Fibroblast of skin of back (primary cell): ENCODE measurements at regions not wholly inside any gene's neighbourhood (a gene's known extent, or its start where the extent isn't known, plus 50 kb on each side); places are given as distances from the start of the nearest gene placed in this dataset.
"Not testable (repeated sequence)": the region's sequence is repeated elsewhere in the genome, so short reads cannot be mapped to it uniquely, and the experiment has no call there.

Source experiments
- DNase-seq: peaks from one replicate; pipeline ENCODE4 v3.0.0-alpha.2; 2013

DNA sequence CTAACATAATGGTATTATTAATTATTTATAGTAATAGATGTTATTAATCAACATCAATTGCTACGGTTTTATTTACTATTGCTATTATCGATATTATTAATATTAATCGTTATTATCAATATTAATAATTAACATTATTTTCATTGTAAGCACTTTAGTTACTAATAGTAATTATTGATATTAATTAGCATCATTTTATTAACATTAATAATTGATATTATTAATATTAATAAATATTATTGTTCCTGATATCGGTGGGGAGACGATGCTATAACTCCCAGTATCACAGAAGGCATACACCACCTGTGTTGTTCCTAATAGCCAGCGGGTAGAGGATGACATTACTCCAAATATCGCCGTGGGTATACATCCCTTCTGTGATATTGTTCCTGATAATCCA is 335.5 kb downstream of the MEX3B start:
- no peak for DNase-seq

DNA sequence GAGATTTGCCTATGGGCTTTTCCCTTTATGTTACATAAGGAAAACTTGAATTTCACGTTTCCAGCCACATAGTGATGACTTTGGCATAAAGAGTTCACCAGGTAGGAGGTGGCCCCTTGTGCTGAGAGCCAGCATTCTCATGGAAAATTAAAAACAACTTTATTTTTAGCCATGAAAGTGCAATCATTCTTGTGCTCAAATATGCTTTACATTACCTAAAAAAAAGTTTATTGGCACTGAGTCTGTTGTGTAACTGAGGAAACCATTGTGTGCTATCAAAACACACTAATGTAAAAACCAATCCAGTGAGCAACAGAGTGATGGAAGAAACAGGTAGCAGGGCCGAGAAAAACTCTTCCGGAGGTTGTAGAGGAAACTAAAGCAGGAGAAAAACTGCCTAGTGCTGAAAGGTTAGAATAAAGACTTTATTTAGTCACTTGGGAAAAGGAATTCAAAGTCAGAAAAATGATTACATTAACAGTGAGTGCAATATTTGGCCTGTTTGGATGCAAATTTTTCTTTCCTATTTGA is 332.9 kb upstream of the TMC3 start:
- DNase-seq, result not testable (repeated sequence)

- DNase-seq, result not testable (repeated sequence)
Measured at GRCh38 chr15:81705727-81706126, 331.7 kb upstream of the TMC3 start.

- DNase-seq, result no peak
Measured at GRCh38 chr15:81686021-81686420, 312.0 kb upstream of the TMC3 start.

GRCh38 chr15:81685237-81685636 is 311.2 kb upstream of the TMC3 start:
- DNase-seq, result no peak

DNA sequence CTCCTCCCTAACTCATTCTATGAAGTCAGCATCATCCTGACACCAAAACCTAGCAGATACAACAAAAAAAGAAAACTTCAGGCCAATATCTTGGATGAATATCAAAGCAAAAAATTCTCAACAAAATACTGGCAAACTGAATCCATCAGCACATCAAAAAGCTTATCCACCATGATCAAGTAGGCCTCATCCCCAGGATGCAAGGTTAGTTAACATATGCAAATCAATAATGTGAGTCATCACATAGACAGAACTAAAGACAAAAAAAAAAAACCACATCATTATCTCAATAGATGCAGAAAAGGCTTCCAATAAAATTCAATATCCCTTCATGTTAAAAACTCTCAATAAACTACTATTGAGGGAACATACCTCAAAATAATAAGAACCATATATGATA is 306.8 kb upstream of the TMC3 start:
- DNase-seq, result no peak

GRCh38 chr15:81666839-81667238 is 292.8 kb upstream of the TMC3 start:
- peak; percentile 6 for DNase-seq

DNA sequence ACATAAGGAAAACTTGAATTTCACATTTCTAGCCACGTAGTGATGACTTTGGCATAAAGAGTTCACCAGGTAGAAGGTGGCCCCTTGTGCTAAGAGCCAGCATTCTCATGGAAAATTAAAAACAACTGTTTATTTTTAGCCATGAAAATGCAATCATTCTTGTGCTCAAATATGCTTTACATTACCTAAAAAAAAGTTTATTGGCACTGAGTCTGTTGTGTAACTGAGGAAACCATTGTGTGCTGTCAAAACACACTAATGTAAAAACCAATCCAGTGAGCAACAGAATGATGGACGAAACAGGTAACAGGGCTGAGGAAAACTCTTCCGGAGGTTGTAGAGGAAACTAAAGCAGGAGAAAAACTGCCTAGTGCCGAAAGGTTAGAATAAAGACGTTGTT is 287.0 kb upstream of the TMC3 start:
- no peak for DNase-seq

DNA sequence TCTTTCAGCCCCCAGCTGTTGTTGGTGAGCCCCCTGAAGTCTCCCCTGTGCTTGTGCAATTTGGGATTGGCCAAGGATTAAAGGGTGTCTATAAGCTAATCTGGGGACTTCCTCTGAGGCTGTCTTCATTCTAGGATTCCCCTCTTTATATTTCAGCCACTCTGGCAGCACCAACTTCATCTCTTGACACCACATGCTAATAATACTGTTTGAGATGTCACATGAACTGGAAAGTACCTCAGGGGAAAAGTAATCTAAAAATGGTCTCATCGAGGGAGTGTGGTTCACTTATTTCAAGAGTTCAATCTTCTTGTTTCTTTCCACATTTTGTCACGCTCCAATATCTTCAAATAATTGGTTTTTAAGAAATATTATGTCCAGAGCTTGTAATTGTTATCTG is 279.2 kb upstream of the TMC3 start:
- no peak for DNase-seq

- DNase-seq, result no peak
Measured at GRCh38 chr15:81645470-81645869, 271.5 kb upstream of the TMC3 start.

DNA sequence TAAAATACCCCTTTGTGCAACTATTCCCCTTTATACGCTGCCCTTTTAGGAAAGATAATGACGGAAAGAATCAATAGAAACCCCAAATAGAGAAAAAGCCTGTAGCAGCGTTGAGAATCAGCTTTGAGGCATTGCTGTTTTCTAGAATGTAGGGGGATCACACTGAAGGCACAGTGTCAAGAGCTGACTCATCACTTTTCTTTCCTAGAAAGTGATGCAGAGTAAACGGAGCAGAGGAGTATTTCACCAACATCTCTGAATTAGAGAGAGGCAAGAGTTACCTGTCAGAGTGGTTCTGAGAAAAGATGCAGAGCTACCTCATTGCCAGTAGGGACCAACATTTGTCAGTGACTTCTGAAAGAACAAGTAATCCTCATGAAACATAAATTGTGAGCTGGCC is 269.8 kb upstream of the TMC3 start:
- DNase-seq, result no peak

DNA sequence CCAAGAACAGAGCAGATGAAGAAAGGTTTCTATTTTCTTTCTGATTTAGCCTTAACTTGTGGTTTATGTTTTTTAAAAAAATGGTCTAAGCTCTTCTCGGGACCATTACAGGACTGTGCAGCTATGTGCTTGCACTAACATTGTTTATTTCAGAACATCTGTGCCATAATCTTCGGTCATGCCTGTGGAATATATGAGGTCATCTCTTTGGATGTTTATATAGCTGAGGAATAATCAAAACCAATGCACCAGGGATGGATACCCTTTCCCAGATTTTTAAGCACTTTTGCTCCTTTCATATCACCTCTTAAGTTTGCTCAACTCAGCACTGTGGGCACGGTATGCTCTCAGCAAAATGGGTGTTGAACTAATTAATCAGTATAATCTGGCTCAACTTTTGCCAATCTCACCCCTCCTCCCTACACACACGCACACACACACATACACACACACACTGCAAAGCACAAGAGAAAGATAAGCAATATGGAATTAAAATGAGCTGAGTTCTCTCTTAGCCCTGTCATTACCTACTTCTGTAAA is 268.5 kb upstream of the TMC3 start:
- peak; percentile 87 for DNase-seq

DNA sequence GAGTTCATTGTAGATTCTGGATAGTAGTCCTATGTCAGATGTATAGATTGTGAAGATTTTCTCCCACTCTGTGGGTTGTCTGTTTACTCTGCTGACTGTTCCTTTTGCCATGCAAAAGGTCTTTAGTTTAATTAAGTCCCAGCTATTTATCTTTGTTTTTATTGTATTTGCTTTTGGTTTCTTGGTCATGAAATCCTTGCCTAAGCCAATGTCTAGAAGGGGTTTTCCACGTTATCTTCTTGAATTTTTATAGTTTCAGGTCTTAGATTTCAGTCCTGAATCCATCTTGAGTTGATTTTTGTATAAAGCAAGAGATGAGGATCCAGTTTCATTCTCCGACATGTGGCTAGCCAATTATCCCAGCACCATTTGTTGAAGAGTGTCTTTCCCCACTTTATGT is 262.1 kb upstream of the TMC3 start:
- DNase-seq, result not testable (repeated sequence)

GRCh38 chr15:81633889-81634288 is 259.9 kb upstream of the TMC3 start:
- no peak for DNase-seq

DNA sequence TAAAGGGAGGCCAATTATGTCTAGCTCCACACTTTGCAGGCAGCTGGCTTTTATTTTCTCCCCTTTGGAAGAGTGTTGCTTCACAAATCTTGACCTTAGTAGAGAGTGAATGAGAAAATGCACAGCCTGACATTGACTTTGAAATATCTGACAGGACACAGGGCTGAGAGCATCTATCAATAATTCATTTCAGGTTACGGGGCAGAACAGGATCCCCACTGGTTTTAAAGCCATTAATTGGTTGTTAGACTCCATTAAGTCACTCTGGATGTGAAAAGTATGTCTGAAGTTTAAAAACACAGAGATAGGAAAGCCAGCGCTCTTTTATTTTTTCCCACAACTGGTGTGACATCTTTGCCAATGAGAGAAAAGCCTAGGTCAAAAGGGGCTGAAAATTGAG is 251.9 kb upstream of the TMC3 start:
- DNase-seq, result no peak

DNA sequence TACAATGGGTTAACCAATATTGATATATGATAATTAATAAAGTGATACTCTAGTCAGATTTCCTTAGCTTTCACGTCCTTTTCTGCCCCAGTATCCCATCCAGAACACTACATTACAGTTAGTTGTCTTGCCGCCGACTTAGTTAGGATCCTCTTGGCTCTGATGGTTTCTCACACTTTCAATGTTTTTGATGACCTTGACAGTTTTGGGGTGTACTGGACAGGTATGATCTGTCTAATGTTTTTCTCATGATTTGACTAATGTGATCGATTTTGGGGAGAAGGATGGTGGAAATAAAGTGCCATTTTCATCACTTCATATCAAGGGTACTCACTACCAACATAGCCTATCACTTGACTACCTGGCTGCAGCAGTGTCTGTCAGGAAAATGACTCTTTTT is 245.0 kb upstream of the TMC3 start:
- no peak for DNase-seq

DNA sequence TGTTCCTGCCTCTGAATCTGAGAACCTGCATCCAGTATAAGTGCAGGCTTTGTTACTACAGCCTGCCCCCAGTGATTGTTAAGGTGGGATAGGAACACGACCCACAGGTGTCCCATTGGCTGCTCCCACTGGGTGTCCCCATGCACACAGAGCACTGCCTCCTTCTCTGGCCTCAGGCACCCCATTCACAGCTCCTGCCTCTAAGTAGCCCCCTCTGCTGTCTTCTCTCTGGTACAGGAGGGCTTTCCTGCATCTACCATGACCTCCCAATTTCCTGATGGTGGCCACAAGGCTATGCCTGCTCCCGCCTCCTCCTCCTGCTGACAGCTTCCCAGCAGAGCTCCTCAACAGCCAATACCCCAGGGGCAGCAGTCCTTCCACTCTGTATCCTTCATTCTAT is 238.6 kb upstream of the TMC3 start:
- no peak for DNase-seq

GRCh38 chr15:81611679-81612078 is 237.7 kb upstream of the TMC3 start:
- DNase-seq, result no peak

GRCh38 chr15:81608309-81608829 is 234.4 kb upstream of the TMC3 start:
- no peak for DNase-seq

- no peak for DNase-seq
Measured at GRCh38 chr15:81604713-81605112, 230.7 kb upstream of the TMC3 start.

GRCh38 chr15:81596159-81596865 is 222.3 kb upstream of the TMC3 start:
- DNase-seq, result peak; percentile 8

- no peak for DNase-seq
Measured at GRCh38 chr15:81595752-81596151, 221.7 kb upstream of the TMC3 start.

DNA sequence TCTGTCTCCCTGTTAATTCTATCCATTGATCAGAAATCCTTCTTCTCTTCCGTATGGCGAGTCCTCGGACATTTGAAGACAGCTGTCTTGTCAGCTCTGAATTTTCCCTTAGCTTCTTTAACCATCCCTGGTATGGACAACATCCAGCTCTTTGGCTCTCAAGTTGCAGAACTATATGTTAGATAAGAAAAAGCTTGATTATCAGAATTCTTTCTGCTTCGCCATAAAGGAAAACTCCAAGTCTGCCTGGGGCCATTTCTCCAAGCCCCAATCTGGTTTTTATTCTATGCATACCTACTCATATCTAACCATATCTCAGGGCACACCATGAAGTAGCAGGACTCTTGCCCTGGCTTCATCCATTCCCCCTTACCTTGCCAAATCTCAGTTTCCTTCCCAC is 215.7 kb upstream of the TMC3 start:
- no peak for DNase-seq

- DNase-seq, result peak; percentile 24
Measured at GRCh38 chr15:81575436-81576123, 201.6 kb upstream of the TMC3 start.
